Astrocyte of the cerebellum (primary cell): ENCODE measurements at regions not wholly inside any gene's neighbourhood (a gene's known extent, or its start where the extent isn't known, plus 50 kb on each side); places are given as distances from the start of the nearest gene placed in this dataset.

Experiments
- DNase-seq: peaks from one replicate; pipeline ENCODE4 v3.0.0-alpha.2; 2011; ENCODE audit warnings: low read depth
- H3K4me3 ChIP-seq: 2 replicates; pipeline ENCODE4 v1.5.1; 2011; ENCODE audit warnings: mild to moderate bottlenecking, low read depth, low read length, moderate library complexity
- in situ Hi-C: cut with HindIII; loops from 2 replicates; pipeline ENCODE4 v1.10.0; 2017; ENCODE audit warnings: low sequenced_read_pairs
- TF ChIP-seq, protein P1 (sequence below): IDR thresholded peaks from 2 replicates; pipeline ENCODE4 v1.5.1; 2012; ENCODE audit warnings: low read length, low read depth, moderate library complexity, mild to moderate bottlenecking; ENCODE audit errors: missing control alignments

GRCh38 chr20:61031101-61031830, 220.8 kb upstream of the CDH4 start:
- DNase-seq: no peak
- TF ChIP-seq, protein P1, sequence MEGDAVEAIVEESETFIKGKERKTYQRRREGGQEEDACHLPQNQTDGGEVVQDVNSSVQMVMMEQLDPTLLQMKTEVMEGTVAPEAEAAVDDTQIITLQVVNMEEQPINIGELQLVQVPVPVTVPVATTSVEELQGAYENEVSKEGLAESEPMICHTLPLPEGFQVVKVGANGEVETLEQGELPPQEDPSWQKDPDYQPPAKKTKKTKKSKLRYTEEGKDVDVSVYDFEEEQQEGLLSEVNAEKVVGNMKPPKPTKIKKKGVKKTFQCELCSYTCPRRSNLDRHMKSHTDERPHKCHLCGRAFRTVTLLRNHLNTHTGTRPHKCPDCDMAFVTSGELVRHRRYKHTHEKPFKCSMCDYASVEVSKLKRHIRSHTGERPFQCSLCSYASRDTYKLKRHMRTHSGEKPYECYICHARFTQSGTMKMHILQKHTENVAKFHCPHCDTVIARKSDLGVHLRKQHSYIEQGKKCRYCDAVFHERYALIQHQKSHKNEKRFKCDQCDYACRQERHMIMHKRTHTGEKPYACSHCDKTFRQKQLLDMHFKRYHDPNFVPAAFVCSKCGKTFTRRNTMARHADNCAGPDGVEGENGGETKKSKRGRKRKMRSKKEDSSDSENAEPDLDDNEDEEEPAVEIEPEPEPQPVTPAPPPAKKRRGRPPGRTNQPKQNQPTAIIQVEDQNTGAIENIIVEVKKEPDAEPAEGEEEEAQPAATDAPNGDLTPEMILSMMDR: no peak
- in situ Hi-C loops: no loop called here
- no peak overlapping the region for H3K4me3 ChIP-seq

- TF ChIP-seq, protein P1: no peak
- in situ Hi-C loops: no loop called here
- no peak overlapping the region for H3K4me3 ChIP-seq
- DNase-seq: no peak
Observed at GRCh38 chr20:61037498-61037897, 214.6 kb upstream of the CDH4 start.

DNA sequence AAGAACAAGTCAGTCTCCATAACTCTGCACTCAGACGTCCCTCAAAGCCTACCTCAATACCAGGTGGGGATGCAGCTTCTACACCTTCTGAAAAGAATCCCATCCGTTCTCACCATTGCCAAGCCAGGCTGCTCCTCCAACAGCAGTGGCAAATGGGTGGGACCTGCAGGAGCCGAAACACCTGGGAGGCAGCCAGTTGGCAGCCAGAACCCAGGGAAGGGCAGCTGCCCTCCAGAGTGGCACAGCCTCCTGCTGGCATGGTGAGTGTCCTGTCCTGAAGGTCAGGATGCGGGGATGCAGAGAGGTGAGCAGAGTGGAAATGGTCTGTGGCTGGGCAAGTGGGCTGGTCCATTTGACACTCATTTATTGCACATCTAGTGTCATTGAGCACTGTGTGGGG, 210.6 kb upstream of the CDH4 start:
- TF ChIP-seq, protein P1: no peak
- no peak overlapping the region for H3K4me3 ChIP-seq
- DNase-seq: no peak
- in situ Hi-C loops: no loop called here

- no peak overlapping the region for H3K4me3 ChIP-seq
- TF ChIP-seq, protein P1: no peak
- no peak for DNase-seq
- in situ Hi-C loops: no loop called here
Observed at GRCh38 chr20:61042506-61043385, 209.3 kb upstream of the CDH4 start.

- in situ Hi-C loops: no loop called here
- no peak for DNase-seq
- H3K4me3 ChIP-seq: no peak overlapping the region
- TF ChIP-seq, protein P1: no peak
Observed at GRCh38 chr20:61043681-61044080, 208.4 kb upstream of the CDH4 start.

- TF ChIP-seq, protein P1: no peak
- in situ Hi-C loops: no loop called here
- no peak for DNase-seq
- H3K4me3 ChIP-seq: no peak overlapping the region
Observed at GRCh38 chr20:61044499-61044898, 207.6 kb upstream of the CDH4 start.
